ENCODE measurements at regions not wholly inside any gene's neighbourhood (a gene's known extent, or its start where the extent isn't known, plus 50 kb on each side); places are given as distances from the start of the nearest gene placed in this dataset.

GRCh38 chr20:40540166-40540565 is 148.9 kb downstream of the MAFB start:
- DNase-seq (ENCODE audit: low spot score) = no peak

DNA sequence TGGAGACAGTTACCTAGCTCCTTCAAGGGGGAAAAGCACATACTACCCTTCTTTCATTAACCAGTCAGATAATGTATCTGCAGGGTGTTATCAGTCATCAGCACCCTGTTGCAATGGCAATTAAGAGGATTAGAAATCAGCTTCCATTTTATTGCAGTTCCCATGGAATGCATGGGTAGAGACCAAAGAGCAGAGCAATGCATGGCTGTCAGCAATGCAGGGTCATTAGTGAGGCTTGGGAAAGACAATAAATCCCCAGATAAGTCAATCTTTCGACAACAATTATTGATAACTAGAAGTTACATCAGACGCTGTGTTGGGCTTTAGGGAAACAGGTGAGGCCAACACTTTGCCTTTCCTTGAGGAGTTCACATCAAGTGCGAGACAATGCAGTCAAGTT is 150.9 kb downstream of the MAFB start:
- DNase-seq (ENCODE audit: low spot score) = no peak

GRCh38 chr20:40536808-40537207 is 152.2 kb downstream of the MAFB start:
- DNase-seq (ENCODE audit: low spot score) = no peak

GRCh38 chr20:40535816-40536215 is 153.2 kb downstream of the MAFB start:
- DNase-seq (ENCODE audit: low spot score) = no peak

- no peak for DNase-seq (ENCODE audit: low spot score)
These were observed 156.9 kb downstream of the MAFB start for GRCh38 chr20:40532103-40532502.

DNA sequence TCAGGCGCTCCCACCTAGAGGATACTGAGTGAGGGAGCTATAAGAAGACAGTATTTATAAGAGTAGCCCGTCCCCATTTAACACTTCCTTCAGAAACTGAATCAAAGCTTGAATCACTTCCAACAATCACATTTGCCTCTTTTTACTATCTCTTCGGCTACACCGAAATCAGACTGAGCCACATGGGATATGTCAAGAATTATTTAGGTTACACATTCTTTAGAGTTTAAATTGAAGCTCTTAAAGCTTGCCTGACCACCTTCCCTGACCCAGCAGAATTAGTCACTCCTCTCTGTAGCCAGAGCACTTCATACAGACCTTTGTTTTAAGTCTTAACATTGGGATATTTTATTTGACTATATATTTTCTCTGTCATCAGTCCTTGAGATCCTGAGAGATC is 163.7 kb downstream of the MAFB start:
- DNase-seq (ENCODE audit: low spot score) = no peak

DNA sequence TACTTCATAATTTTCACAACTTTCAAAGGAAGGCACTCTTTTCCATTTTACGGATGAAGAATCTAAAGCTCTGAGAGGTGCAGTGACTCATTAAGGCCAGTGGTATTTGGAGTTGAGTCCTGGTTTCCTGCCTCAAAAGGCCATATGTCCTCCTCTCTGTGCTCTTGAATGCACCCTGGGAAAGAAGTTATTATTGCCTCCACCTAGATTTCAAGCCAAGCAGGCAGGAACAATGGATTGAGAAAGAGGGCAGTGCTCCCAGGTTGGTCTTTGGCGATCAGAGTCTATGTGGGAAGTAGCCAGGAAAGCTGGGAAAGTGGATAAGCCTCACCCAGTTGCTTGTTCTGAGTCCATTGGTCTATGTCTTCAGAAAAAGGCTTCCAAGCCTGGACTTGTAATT is 165.0 kb downstream of the MAFB start:
- no peak for DNase-seq (ENCODE audit: low spot score)

DNA sequence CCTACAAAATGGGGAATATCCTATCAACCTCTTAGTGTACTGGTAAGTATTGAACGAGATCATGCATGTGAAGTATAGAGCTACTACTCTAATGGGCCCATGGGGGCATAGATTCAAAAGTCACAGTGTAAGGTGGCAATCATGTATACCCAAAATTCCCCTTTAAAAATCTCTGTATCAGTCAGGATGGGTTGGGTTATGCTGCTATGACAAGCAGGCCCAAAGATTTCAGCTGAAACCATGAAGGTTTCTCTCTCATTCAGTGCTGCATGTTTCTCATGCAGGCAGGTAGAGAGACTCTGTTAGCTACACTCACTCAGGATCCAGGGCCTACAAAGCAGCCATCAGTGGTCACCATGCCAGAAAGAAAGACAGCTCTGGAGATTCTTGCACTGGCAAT is 166.6 kb downstream of the MAFB start:
- DNase-seq (ENCODE audit: low spot score) = no peak

DNA sequence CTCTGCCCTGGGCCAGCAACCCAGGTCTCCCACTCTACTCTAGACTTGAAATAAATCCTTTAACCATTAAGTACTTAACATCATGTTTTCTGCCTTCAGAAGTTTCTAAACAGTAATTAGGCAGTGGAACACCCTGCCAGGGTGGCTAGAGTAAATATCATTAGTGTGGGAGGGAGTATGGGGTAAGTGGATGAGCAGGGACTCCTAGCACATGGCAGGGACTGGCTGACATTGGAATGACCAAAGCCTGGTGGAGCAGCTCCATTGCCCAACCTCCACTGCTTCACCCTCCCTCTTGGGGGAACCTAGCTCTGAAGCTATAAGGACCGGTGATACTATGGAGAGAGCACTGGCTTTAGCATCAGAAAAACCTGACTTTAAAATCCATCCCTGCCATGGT is 167.1 kb downstream of the MAFB start:
- no peak for DNase-seq (ENCODE audit: low spot score)

GRCh38 chr20:40519918-40520317 is 169.1 kb downstream of the MAFB start:
- no peak for DNase-seq (ENCODE audit: low spot score)

DNA sequence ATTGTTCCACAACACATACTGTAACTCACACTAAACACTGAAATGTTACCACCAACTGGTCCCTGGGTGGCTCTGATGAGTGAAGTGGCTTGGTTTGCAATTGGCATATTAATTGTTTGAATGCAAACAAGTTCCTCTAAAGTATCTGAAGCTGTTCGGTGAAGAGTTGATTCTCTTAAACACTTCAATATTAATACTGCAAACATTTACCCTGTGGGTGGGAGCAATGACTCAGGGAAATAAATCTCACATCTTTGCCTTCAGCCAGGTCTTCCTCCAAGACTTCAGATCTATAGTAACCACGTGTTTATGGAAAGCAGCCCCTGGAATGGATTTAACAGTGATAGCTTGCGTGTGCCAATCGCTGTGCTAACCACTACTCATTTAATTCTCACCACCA is 176.0 kb downstream of the MAFB start:
- DNase-seq (ENCODE audit: low spot score) = no peak

DNA sequence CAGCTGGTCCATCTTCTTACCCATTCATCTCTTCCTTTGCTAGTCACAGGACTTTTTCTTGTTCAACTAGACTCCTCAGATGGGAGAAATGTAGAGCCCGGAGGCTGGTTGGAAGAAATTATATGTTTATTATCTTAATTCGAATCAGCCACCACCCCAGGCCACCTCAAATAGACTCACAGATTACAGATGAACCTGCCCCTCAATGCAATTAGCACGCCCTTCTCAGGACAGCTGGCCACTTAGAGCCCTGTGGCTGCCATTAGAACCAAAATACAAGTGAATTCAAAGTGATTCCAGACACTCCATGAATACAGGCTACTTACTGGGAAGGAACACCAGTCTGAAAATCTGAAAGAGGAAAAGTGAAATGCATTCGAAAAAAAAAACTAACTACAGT is 176.4 kb downstream of the MAFB start:
- no peak for DNase-seq (ENCODE audit: low spot score)

DNA sequence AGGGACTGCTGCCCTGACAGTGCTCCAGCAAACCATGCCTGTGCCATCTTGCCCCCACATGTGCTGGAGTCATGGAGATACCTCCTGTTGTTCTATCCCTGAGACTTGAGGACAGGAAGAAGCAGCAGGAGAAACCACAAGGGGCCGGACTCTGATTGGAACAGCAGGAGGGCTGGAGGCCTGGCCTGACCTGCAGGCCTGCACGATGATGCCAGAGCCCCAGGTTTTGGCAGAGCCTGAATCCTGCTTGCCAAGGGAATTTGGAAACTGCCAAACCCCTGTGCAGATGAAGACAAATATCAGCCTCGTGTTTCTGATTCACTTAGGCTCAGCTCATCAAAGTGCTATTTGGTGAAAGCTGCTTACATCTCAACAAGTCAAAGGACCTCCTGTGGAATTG is 177.6 kb downstream of the MAFB start:
- no peak for DNase-seq (ENCODE audit: low spot score)

DNA sequence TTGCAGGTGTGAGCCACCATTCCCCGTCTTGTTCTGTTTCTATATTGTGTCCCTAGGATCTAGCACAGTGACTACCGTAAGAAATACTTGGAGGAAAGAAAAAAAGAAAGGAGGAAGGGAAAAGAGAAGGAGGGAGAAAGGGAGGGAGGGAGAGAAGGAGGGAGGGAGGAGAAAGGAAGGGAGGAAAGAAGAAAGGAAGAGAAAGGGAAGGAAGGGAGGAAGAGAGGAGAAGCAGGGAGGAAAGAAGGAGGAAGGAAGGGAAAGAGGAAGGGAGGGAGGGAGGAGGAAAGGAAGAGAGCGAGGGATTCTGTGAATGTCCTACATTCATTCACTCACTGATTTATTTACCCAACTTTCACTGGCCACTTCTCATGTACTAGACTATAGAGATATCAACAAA is 178.4 kb downstream of the MAFB start:
- no peak for DNase-seq (ENCODE audit: low spot score)

GRCh38 chr20:40508821-40509220 is 180.2 kb downstream of the MAFB start:
- DNase-seq (ENCODE audit: low spot score) = no peak

GRCh38 chr20:40506537-40506939 is 182.5 kb downstream of the MAFB start:
- DNase-seq (ENCODE audit: low spot score) = peak; percentile 28

- DNase-seq (ENCODE audit: low spot score) = no peak
These were observed 185.9 kb downstream of the MAFB start for GRCh38 chr20:40503119-40503518.

- no peak for DNase-seq (ENCODE audit: low spot score)
These were observed 186.5 kb downstream of the MAFB start for GRCh38 chr20:40502576-40502975.

DNA sequence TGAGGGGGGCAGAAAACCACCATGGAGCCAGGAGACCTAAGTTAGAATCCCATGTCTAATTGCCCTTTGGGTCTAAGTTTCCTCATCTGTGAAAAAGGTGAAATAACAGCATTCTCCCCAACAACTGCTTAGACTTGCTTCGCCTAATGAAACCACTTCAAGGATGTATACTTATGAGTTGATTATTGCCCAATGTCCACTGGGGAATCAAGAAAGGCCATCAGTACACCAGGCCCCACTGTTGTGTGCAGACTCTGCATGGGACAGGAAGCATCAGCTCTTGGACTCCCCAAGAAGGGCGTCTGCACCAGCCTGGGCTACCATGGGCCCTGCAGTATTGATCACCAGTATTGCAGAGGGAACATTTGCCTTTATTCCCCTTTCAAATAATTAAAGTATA is 189.6 kb downstream of the MAFB start:
- DNase-seq (ENCODE audit: low spot score) = no peak

- peak; percentile 4 for DNase-seq (ENCODE audit: low spot score)
These were observed 190.9 kb downstream of the MAFB start for GRCh38 chr20:40497899-40498691.

GRCh38 chr20:40495956-40496355 is 193.1 kb downstream of the MAFB start:
- no peak for DNase-seq (ENCODE audit: low spot score)

DNA sequence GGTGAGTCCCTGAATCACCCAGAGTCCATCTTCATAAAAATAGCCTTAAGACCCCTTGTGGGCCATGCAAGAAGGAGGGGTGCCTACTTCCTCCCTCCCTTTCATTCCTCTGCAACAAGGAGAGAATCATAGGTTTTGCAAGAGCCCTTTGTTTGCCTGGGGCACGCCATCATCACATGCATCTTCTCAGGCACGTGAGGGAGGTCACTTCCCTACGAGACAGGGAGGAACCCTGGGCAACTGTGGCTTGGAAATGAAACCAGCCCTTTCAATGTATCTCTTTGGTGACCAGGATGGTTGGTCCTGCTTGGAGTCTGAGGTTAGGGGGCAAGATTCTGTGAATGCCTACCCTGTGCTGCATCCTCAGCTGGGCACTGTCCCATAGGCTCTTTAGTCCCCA is 194.8 kb downstream of the MAFB start:
- DNase-seq (ENCODE audit: low spot score) = peak; percentile 2

- no peak for DNase-seq (ENCODE audit: low spot score)
These were observed 195.5 kb downstream of the MAFB start for GRCh38 chr20:40493549-40493948.

DNA sequence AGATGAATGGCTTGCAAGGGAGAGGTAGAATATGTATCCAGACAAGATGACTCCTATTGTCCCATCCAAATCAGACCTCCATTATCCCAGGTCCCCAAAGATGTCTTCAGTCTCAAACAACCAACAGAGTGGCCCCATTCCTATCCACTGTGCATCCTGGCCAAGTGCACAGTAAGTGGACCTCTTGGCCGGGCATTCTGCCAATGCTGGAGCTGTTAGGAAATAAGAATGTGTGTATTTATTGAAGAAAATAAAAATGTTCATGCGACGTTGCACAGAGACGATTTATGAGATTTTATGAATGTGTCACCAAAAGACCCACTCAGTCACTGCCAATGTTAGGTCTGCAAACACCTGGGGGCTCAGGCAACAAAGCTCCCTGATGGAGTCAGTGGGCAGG is 196.0 kb downstream of the MAFB start:
- DNase-seq (ENCODE audit: low spot score) = no peak
